ENCODE measurements at regions not wholly inside any gene's neighbourhood (a gene's known extent, or its start where the extent isn't known, plus 50 kb on each side); places are given as distances from the start of the nearest gene placed in this dataset.

DNA sequence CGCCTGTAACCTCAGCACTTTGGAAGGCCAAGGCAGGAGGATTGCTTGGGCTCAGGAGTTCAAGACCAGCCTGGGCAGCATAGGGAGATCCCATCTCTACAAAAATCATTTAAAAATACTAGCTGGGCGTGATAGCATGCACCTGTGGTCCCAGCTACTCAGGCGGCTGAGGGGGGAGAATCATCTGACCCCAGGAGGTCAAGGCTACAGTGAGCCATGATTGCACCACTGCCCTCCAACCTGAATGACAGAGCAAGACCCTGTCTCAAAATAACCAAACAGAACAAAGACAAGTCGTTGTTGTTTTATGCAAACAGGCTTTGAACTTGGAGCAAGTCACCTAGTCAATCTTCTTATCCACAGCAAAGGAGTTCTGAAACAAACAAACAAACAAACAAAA is 82.0 kb upstream of the AKAP13 start:
- TF ChIP-seq EZH2phosphoT487 (IDR thresholded peaks at IDR 0.05; ENCODE audit: insufficient read depth, low read depth) (no peak), EZH2 (IDR thresholded peaks at IDR 0.05; ENCODE audit: insufficient read depth, poor library complexity, severe bottlenecking) (no peak)

Data from GM23248 (cell line).